DMS53 treated with DMSO at 0.1 percent for 48 hours (cell line): ENCODE measurements at regions not wholly inside any gene's neighbourhood (a gene's known extent, or its start where the extent isn't known, plus 50 kb on each side); places are given as distances from the start of the nearest gene placed in this dataset.
A peak's percentile ranks its signal among the peaks of the same experiment; 100 is the strongest.

Experiments used
- DNase-seq: peaks from one replicate; lab custom pipeline; 2025; ENCODE audit not compliant: unreplicated experiment; lab: John Stamatoyannopoulos, UW

- DNase-seq, result no peak
Observed at GRCh38 chr12:67370979-67371378, 101.8 kb downstream of the CAND1 start.

- no peak for DNase-seq
Observed at GRCh38 chr12:67377021-67377420, 107.9 kb downstream of the CAND1 start.

- DNase-seq, result no peak
Observed at GRCh38 chr12:67377541-67377940, 108.4 kb downstream of the CAND1 start.

GRCh38 chr12:67382241-67382871 lies 113.2 kb downstream of the CAND1 start:
- no peak for DNase-seq

- DNase-seq, result no peak
Observed at GRCh38 chr12:67386869-67387565, 117.9 kb downstream of the CAND1 start.

- DNase-seq, result no peak
Observed at GRCh38 chr12:67388331-67389138, 119.4 kb downstream of the CAND1 start.

- no peak for DNase-seq
Observed at GRCh38 chr12:67390273-67390672, 121.1 kb downstream of the CAND1 start.

GRCh38 chr12:67391034-67391433 lies 121.9 kb downstream of the CAND1 start:
- DNase-seq, result peak; percentile 41

- no peak for DNase-seq
Observed at GRCh38 chr12:67391656-67392055, 122.5 kb downstream of the CAND1 start.

- no peak for DNase-seq
Observed at GRCh38 chr12:67394550-67394949, 125.4 kb downstream of the CAND1 start.

GRCh38 chr12:67400742-67401141 lies 131.6 kb downstream of the CAND1 start:
- no peak for DNase-seq

- DNase-seq, result no peak
Observed at GRCh38 chr12:67410246-67410645, 141.1 kb downstream of the CAND1 start.

- DNase-seq, result no peak
Observed at GRCh38 chr12:67410667-67411067, 141.5 kb downstream of the CAND1 start.

- DNase-seq, result no peak
Observed at GRCh38 chr12:67411562-67411961, 142.4 kb downstream of the CAND1 start.

- no peak for DNase-seq
Observed at GRCh38 chr12:67413577-67413976, 144.4 kb downstream of the CAND1 start.

GRCh38 chr12:67414011-67414715 lies 145.0 kb downstream of the CAND1 start:
- no peak for DNase-seq

- peak; percentile 43 for DNase-seq
Observed at GRCh38 chr12:67415473-67415872, 146.3 kb downstream of the CAND1 start.

- no peak for DNase-seq
Observed at GRCh38 chr12:67419810-67420209, 150.7 kb downstream of the CAND1 start.

- no peak for DNase-seq
Observed at GRCh38 chr12:67420506-67420905, 151.3 kb downstream of the CAND1 start.

- no peak for DNase-seq
Observed at GRCh38 chr12:67422081-67422480, 152.9 kb downstream of the CAND1 start.

- DNase-seq, result no peak
Observed at GRCh38 chr12:67424784-67425183, 155.6 kb downstream of the CAND1 start.
